ENCODE measurements at regions not wholly inside any gene's neighbourhood (a gene's known extent, or its start where the extent isn't known, plus 50 kb on each side); places are given as distances from the start of the nearest gene placed in this dataset.
"Not testable (repeated sequence)": the region's sequence is repeated elsewhere in the genome, so short reads cannot be mapped to it uniquely, and the experiment has no call there.

GRCh38 chr10:3281941-3282673, 109.5 kb upstream of the PITRM1 start:
- DNase-seq, result no peak

GRCh38 chr10:3278771-3279170, 106.2 kb upstream of the PITRM1 start:
- DNase-seq, result no peak

- DNase-seq, result no peak
Measured at GRCh38 chr10:3277566-3277965, 105.0 kb upstream of the PITRM1 start.

GRCh38 chr10:3274414-3274813, 101.8 kb upstream of the PITRM1 start:
- no peak for DNase-seq

- DNase-seq, result no peak
Measured at GRCh38 chr10:3273966-3274365, 101.4 kb upstream of the PITRM1 start.

GRCh38 chr10:3272300-3272699, 99.7 kb upstream of the PITRM1 start:
- no peak for DNase-seq

- no peak for DNase-seq
Measured at GRCh38 chr10:3271354-3272115, 99.0 kb upstream of the PITRM1 start.

- peak; percentile 29 for DNase-seq
Measured at GRCh38 chr10:3270577-3271316, 98.2 kb upstream of the PITRM1 start.

GRCh38 chr10:3268025-3268424, 95.4 kb upstream of the PITRM1 start:
- DNase-seq, result no peak

GRCh38 chr10:3265088-3265487, 92.5 kb upstream of the PITRM1 start:
- no peak for DNase-seq

GRCh38 chr10:3264161-3264761, 91.7 kb upstream of the PITRM1 start:
- DNase-seq, result peak; percentile 27

GRCh38 chr10:3263747-3264146, 91.2 kb upstream of the PITRM1 start:
- no peak for DNase-seq

- no peak for DNase-seq
Measured at GRCh38 chr10:3263082-3263481, 90.5 kb upstream of the PITRM1 start.

- no peak for DNase-seq
Measured at GRCh38 chr10:3261921-3262320, 89.3 kb upstream of the PITRM1 start.

GRCh38 chr10:3260066-3260834, 87.7 kb upstream of the PITRM1 start:
- no peak for DNase-seq

- no peak for DNase-seq
Measured at GRCh38 chr10:3259499-3259898, 86.9 kb upstream of the PITRM1 start.

- DNase-seq, result no peak
Measured at GRCh38 chr10:3258394-3258793, 85.8 kb upstream of the PITRM1 start.

- DNase-seq, result no peak
Measured at GRCh38 chr10:3255616-3256015, 83.0 kb upstream of the PITRM1 start.

- no peak for DNase-seq
Measured at GRCh38 chr10:3255075-3255474, 82.5 kb upstream of the PITRM1 start.

- not testable (repeated sequence) for DNase-seq
Measured at GRCh38 chr10:3253974-3254373, 81.4 kb upstream of the PITRM1 start.

- DNase-seq, result no peak
Measured at GRCh38 chr10:3251172-3251571, 78.6 kb upstream of the PITRM1 start.

- DNase-seq, result no peak
Measured at GRCh38 chr10:3249307-3249889, 76.8 kb upstream of the PITRM1 start.

All from suppressor macrophage treated with lipopolysaccharide for 4 hours (primary cell).